Breast epithelium (tissue), 4 donors: ENCODE measurements at regions not wholly inside any gene's neighbourhood (a gene's known extent, or its start where the extent isn't known, plus 50 kb on each side); places are given as distances from the start of the nearest gene placed in this dataset.

Experiments used
- DNase-seq, 2 donors: peaks; one replicate each; pipeline ENCODE4 v3.0.0-alpha.2; 2019; ENCODE audit warnings: low spot score in 2 of 2
- H3K27ac ChIP-seq, 2 donors: fragments of 200-600 bp; sonication (generic) in 1 of 2; one replicate each; pipeline ENCODE4 v1.5.1; 2016 to 2019; ENCODE audit warnings: mild to moderate bottlenecking in 1 of 2
- H3K27me3 ChIP-seq, 2 donors: fragments of 200-600 bp; sonication (generic) in 1 of 2; one replicate each; pipeline versions ENCODE4 v1.5.1 to v1.6.0; 2017 to 2019; ENCODE audit warnings: control low read depth in 1 of 2, mild to moderate bottlenecking in 1 of 2
- H3K36me3 ChIP-seq: fragments of 200-600 bp; one replicate; pipeline ENCODE4 v1.5.1; 2019
- H3K4me1 ChIP-seq, 2 donors: fragments of 200-600 bp; sonication (generic); one replicate each; pipeline ENCODE4 v1.5.1; 2016 to 2019; ENCODE audit warnings: control low read depth in 1 of 2
- H3K4me3 ChIP-seq, 3 donors: fragments of 200-600 bp; sonication (generic); 1 replicate in 2 of 3; 2 replicates in 1 of 3; pipeline ENCODE4 v1.5.1; 2016 to 2019; ENCODE audit warnings: mild to moderate bottlenecking in 3 of 3, moderate library complexity in 2 of 3
- H3K9me3 ChIP-seq, 2 donors: fragments of 200-600 bp; sonication (generic) in 1 of 2; one replicate each; pipeline ENCODE4 v1.5.1; 2016 to 2019; ENCODE audit warnings: control low read depth in 1 of 2
- CTCF ChIP-seq, 3 donors: fragments of 450-650 bp; IDR thresholded peaks; one replicate each; pipeline ENCODE4 v1.5.1; 2016 to 2017; ENCODE audit warnings: antibody characterized with exemption in 3 of 3, mild to moderate bottlenecking in 3 of 3, moderate library complexity in 3 of 3
- POLR2A ChIP-seq: fragments of 450-650 bp; IDR thresholded peaks from one replicate; pipeline ENCODE4 v1.6.1; 2016; ENCODE audit warnings: antibody characterized with exemption, mild to moderate bottlenecking, moderate library complexity
- POLR2AphosphoS5 ChIP-seq, 3 donors: sonication (generic); formaldehyde crosslinking; IDR thresholded peaks; one replicate each; pipeline ENCODE4 v1.6.1; 2017; ENCODE audit warnings: antibody characterized with exemption in 3 of 3
- intact Hi-C: fragments of 100-400 bp; cut with DNase I; formaldehyde crosslinking; loops from one replicate; pipeline ENCODE4 v1.15.1; 2023; ENCODE audit warnings: low total_unique reads

DNA sequence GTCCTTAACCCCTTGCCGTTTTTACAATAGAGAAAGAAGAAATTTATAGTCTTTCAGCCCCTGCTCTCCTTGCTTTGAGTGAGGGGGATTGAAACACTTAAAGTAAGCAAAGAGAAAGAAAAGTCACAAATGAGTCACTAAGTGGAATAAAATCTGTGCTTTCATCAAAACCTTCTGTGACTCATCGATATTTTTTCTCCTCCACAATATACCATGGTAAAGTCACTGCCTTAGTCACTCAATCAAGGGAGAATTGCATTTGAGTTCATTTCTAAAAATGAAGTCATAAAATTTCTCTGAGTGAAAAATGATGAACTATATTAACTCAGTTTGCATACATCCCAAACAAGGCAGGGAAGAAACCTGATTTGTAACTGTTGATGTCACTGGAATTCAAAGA, 470.3 kb downstream of the FOXG1 start:
- Histone ChIP-seq H3K4me1 (no peaks in the 10 kb centered on the region), H3K36me3 (no peaks in the 10 kb centered on the region), H3K27ac (no peak overlapping the region), H3K27me3 (no peaks in the 10 kb centered on the region), H3K4me3 (no peak overlapping the region), H3K9me3 (no peaks in the 10 kb centered on the region)
- intact Hi-C loops = no loop called here
- DNase-seq = no peak
- TF ChIP-seq POLR2AphosphoS5 (IDR thresholded peaks at IDR 0.05) (no peak), POLR2A (no peak), CTCF (IDR thresholded peaks at IDR 0.05) (no peak)

DNA sequence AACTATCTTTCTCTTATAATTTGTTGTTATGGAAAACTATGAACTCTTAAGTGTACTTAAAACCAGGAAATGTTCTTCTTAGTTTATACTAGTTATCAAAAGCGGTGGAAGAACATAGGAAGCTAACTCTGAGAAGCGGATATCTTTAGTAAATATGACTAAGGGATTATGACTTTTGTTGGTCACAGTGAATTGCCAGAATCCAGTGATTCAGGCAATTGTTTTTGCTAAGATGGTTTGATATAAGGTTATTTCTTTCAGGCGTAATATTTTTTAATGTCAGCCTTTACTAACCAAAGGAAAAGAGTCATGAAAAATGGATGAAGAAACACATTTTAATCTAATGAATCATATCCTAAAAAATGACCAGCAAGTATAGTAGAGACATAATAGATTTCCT, 473.5 kb downstream of the FOXG1 start:
- Histone ChIP-seq H3K27me3 (no peaks in the 10 kb centered on the region), H3K4me3 (no peak overlapping the region), H3K4me1 (no peaks in the 10 kb centered on the region), H3K27ac (no peak overlapping the region), H3K9me3 (no peaks in the 10 kb centered on the region), H3K36me3 (no peaks in the 10 kb centered on the region)
- no peak for DNase-seq
- TF ChIP-seq POLR2AphosphoS5 (IDR thresholded peaks at IDR 0.05) (no peak), CTCF (IDR thresholded peaks at IDR 0.05) (no peak), POLR2A (no peak)
- intact Hi-C loops = no loop called here

- Histone ChIP-seq H3K9me3 (no peaks in the 10 kb centered on the region), H3K27me3 (no peaks in the 10 kb centered on the region), H3K27ac (no peak overlapping the region), H3K4me1 (no peaks in the 10 kb centered on the region), H3K36me3 (no peaks in the 10 kb centered on the region), H3K4me3 (no peak overlapping the region)
- intact Hi-C loops = no loop called here
- TF ChIP-seq POLR2AphosphoS5 (IDR thresholded peaks at IDR 0.05) (no peak), CTCF (IDR thresholded peaks at IDR 0.05) (no peak)
- no peak for DNase-seq
These were observed 476.5 kb downstream of the FOXG1 start for GRCh38 chr14:29242755-29243754.

- Histone ChIP-seq H3K36me3 (no peaks in the 10 kb centered on the region), H3K4me1 (no peaks in the 10 kb centered on the region), H3K27me3 (no peaks in the 10 kb centered on the region), H3K4me3 (no peak overlapping the region), H3K9me3 (no peaks in the 10 kb centered on the region), H3K27ac (no peak overlapping the region)
- DNase-seq = no peak
- no peak for TF ChIP-seq POLR2AphosphoS5 (IDR thresholded peaks at IDR 0.05)
- no peak for TF ChIP-seq POLR2A
- no peak for TF ChIP-seq CTCF (IDR thresholded peaks at IDR 0.05)
- intact Hi-C loops = no loop called here
These were observed 489.1 kb downstream of the FOXG1 start for GRCh38 chr14:29255692-29256091.

GRCh38 chr14:29262979-29263378, 496.4 kb downstream of the FOXG1 start:
- Histone ChIP-seq H3K9me3 (no peaks in the 10 kb centered on the region), H3K27ac (no peak overlapping the region), H3K4me3 (no peak overlapping the region), H3K4me1 (no peaks in the 10 kb centered on the region), H3K36me3 (no peaks in the 10 kb centered on the region), H3K27me3 (no peaks in the 10 kb centered on the region)
- TF ChIP-seq POLR2A = no peak
- no peak for TF ChIP-seq CTCF (IDR thresholded peaks at IDR 0.05)
- no peak for TF ChIP-seq POLR2AphosphoS5 (IDR thresholded peaks at IDR 0.05)
- DNase-seq = no peak
- intact Hi-C loops = no loop called here
